H9 (cell line): ENCODE measurements at regions not wholly inside any gene's neighbourhood (a gene's known extent, or its start where the extent isn't known, plus 50 kb on each side); places are given as distances from the start of the nearest gene placed in this dataset.
"Not testable (repeated sequence)": the region's sequence is repeated elsewhere in the genome, so short reads cannot be mapped to it uniquely, and the experiment has no call there.

Source experiments
- DNase-seq: peaks from one replicate; pipeline ENCODE4 v3.0.0-alpha.2; 2017
- H2AFZ ChIP-seq: one replicate; pipeline ENCODE4 v1.6.1; 2013; ENCODE audit warnings: mild to moderate bottlenecking, low read length, control low read depth, moderate library complexity
- H2AK5ac ChIP-seq: 2 replicates; pipeline ENCODE4 v1.6.1; 2013; ENCODE audit warnings: low read length, control low read depth, mixed read lengths; ENCODE audit not compliant: insufficient read length
- H2BK120ac ChIP-seq: one replicate; pipeline ENCODE4 v1.6.1; 2013; ENCODE audit warnings: low read depth, mild to moderate bottlenecking, low read length, control low read depth, inconsistent platforms; ENCODE audit not compliant: poor library complexity, severe bottlenecking
- H2BK12ac ChIP-seq: 2 replicates; pipeline ENCODE4 v1.6.1; 2013; ENCODE audit warnings: low read length, control low read depth, mixed read lengths, low read depth; ENCODE audit not compliant: insufficient read length
- H2BK15ac ChIP-seq: 2 replicates; pipeline ENCODE4 v1.6.1; 2013; ENCODE audit warnings: low read depth, low read length, control low read depth
- H2BK20ac ChIP-seq: one replicate; pipeline ENCODE4 v1.6.1; 2013; ENCODE audit warnings: low read depth, mild to moderate bottlenecking, low read length, control low read depth, inconsistent platforms; ENCODE audit not compliant: poor library complexity, severe bottlenecking
- H2BK5ac ChIP-seq: 2 replicates; pipeline ENCODE4 v1.6.1; 2013; ENCODE audit warnings: low read length, control low read depth, mixed read lengths; ENCODE audit not compliant: insufficient read length
- H3K14ac ChIP-seq: 2 replicates; pipeline ENCODE4 v1.6.1; 2013; ENCODE audit warnings: low read length, control low read depth; ENCODE audit not compliant: insufficient read depth
- H3K18ac ChIP-seq: 2 replicates; pipeline ENCODE4 v1.6.1; 2013; ENCODE audit warnings: low read depth, mild to moderate bottlenecking, mixed read lengths, low read length, control low read depth; ENCODE audit not compliant: insufficient read length
- H3K23ac ChIP-seq: 2 replicates; pipeline ENCODE4 v1.6.1; 2013; ENCODE audit warnings: low read length, control low read depth, mixed read lengths, low read depth; ENCODE audit not compliant: insufficient read length
- H3K23me2 ChIP-seq: 2 replicates; pipeline ENCODE4 v1.6.1; 2013; ENCODE audit warnings: low read depth, mild to moderate bottlenecking, mixed read lengths, low read length, control low read depth; ENCODE audit not compliant: insufficient read length, poor library complexity, severe bottlenecking
- H3K27ac ChIP-seq: 2 replicates; pipeline ENCODE4 v1.5.1; 2013; ENCODE audit warnings: low read length, control low read depth, mixed read lengths, low read depth; ENCODE audit not compliant: insufficient read length
- H3K27me3 ChIP-seq: 2 replicates; pipeline ENCODE4 v1.6.1; 2013; ENCODE audit warnings: low read length, control low read depth, inconsistent platforms; ENCODE audit not compliant: insufficient read depth
- H3K4ac ChIP-seq: 2 replicates; pipeline ENCODE4 v1.6.1; 2013; ENCODE audit warnings: low read depth, mild to moderate bottlenecking, control low read depth, inconsistent platforms, low read length, moderate library complexity
- H3K4me1 ChIP-seq: 2 replicates; pipeline ENCODE4 v1.6.1; 2013; ENCODE audit warnings: low read length, control low read depth, inconsistent platforms; ENCODE audit not compliant: insufficient read depth
- H3K4me2 ChIP-seq: 2 replicates; pipeline ENCODE4 v1.6.1; 2013; ENCODE audit warnings: low read length, control low read depth, mixed read lengths; ENCODE audit not compliant: insufficient read length, insufficient read depth
- H3K56ac ChIP-seq: 2 replicates; pipeline ENCODE4 v1.6.1; 2013; ENCODE audit warnings: low read depth, mild to moderate bottlenecking, mixed read lengths, low read length, control low read depth; ENCODE audit not compliant: insufficient read length
- H3K79me1 ChIP-seq: 2 replicates; pipeline ENCODE4 v1.6.1; 2013; ENCODE audit warnings: low read depth, mild to moderate bottlenecking, moderate library complexity, low read length, control low read depth, inconsistent platforms; ENCODE audit not compliant: insufficient read depth, poor library complexity, severe bottlenecking
- H3K79me2 ChIP-seq: 2 replicates; pipeline ENCODE4 v1.6.1; 2013; ENCODE audit warnings: low read length, control low read depth, inconsistent platforms; ENCODE audit not compliant: insufficient read depth
- H3K9ac ChIP-seq: 2 replicates; pipeline ENCODE4 v1.6.1; 2013; ENCODE audit warnings: low read length, control low read depth, mixed read lengths; ENCODE audit not compliant: insufficient read length; ENCODE audit errors: extremely low read depth
- H3K9me3 ChIP-seq: one replicate; pipeline ENCODE4 v1.6.1; 2013; ENCODE audit warnings: low read depth, low read length, inconsistent platforms; ENCODE audit not compliant: control insufficient read depth
- H3T11ph ChIP-seq: one replicate; pipeline ENCODE4 v1.6.1; 2013; ENCODE audit warnings: mild to moderate bottlenecking, low read length, control low read depth, inconsistent platforms
- H4K20me1 ChIP-seq: one replicate; pipeline ENCODE4 v1.6.1; 2013; ENCODE audit not compliant: control insufficient read depth, insufficient read length, insufficient read depth
- H4K5ac ChIP-seq: 2 replicates; pipeline ENCODE4 v1.6.1; 2013; ENCODE audit warnings: low read depth, mild to moderate bottlenecking, mixed read lengths, low read length, control low read depth; ENCODE audit not compliant: insufficient read length
- H4K8ac ChIP-seq: replicated peaks from 2 replicates; pipeline ENCODE4 v1.6.1; 2013; ENCODE audit warnings: low read length, control low read depth, mixed read lengths, low read depth; ENCODE audit not compliant: insufficient read length
- H4K91ac ChIP-seq: 2 replicates; pipeline ENCODE4 v1.6.1; 2013; ENCODE audit warnings: low read depth, mild to moderate bottlenecking, moderate library complexity, mixed read lengths, low read length, control low read depth; ENCODE audit not compliant: insufficient read length
- H3K27ac Mint-ChIP-seq, 3 experiments: 2 replicates in 2 of 3; 3 replicates in 1 of 3; pipeline ENCODE4 v1.8.0; 2020 to 2021; ENCODE audit warnings: mixed read lengths in 3 of 3, mild to moderate bottlenecking in 1 of 3, moderate library complexity in 1 of 3
- H3K27me3 Mint-ChIP-seq: 2 replicates; pipeline ENCODE4 v1.8.0; 2021; ENCODE audit warnings: low read depth, mild to moderate bottlenecking, moderate library complexity, mixed read lengths
- H3K36me3 Mint-ChIP-seq, 3 experiments: 2 replicates in 2 of 3; 3 replicates in 1 of 3; pipeline ENCODE4 v1.8.0; 2020 to 2021; ENCODE audit warnings: low read depth in 3 of 3, mixed read lengths in 3 of 3; ENCODE audit not compliant: insufficient read depth in 1 of 3
- H3K4me1 Mint-ChIP-seq, 2 experiments: 2 replicates each; pipeline ENCODE4 v1.8.0; 2020; ENCODE audit warnings: mixed read lengths in 2 of 2
- H3K4me3 Mint-ChIP-seq, 2 experiments: 2 replicates in 1 of 2; 3 replicates in 1 of 2; pipeline ENCODE4 v1.8.0; 2020 to 2021; ENCODE audit warnings: mild to moderate bottlenecking in 2 of 2, mixed read lengths in 2 of 2, moderate library complexity in 1 of 2
- H3K9me3 Mint-ChIP-seq, 2 experiments: 2 replicates in 1 of 2; 3 replicates in 1 of 2; pipeline ENCODE4 v1.8.0; 2020; ENCODE audit warnings: mild to moderate bottlenecking in 2 of 2, mixed read lengths in 2 of 2, moderate library complexity in 1 of 2
- WGBS: extraction: QIAGEN DNeasy Blood & Tissue Kit; methylation state at CpG from one replicate; pipeline ENCODE4 v1.1.7; 2013; ENCODE audit warnings: missing lambda C conversion rate, low lambda C conversion rate, mixed read lengths; ENCODE audit not compliant: insufficient read length; ENCODE audit errors: extremely low coverage; 5-methylcytosine and 5-hydroxymethylcytosine counted together

GRCh38 chr14:105700146-105700545 lies 173.8 kb downstream of the TMEM121 start:
- not testable (repeated sequence) for H3T11ph ChIP-seq, H3K27me3 ChIP-seq, H2AK5ac ChIP-seq, H4K8ac ChIP-seq, H2BK15ac ChIP-seq, H3K14ac ChIP-seq, H4K20me1 ChIP-seq, H2BK20ac ChIP-seq, H3K79me1 ChIP-seq, H3K27me3 Mint-ChIP-seq, H3K27ac Mint-ChIP-seq, H3K23me2 ChIP-seq, H2BK12ac ChIP-seq, H2AFZ ChIP-seq, H3K4me1 ChIP-seq, H3K23ac ChIP-seq, H3K18ac ChIP-seq, H4K5ac ChIP-seq, H3K56ac ChIP-seq, H2BK5ac ChIP-seq, H3K9ac ChIP-seq, H4K91ac ChIP-seq, H3K4me3 Mint-ChIP-seq, H3K79me2 ChIP-seq, H3K4ac ChIP-seq, DNase-seq, H3K27ac ChIP-seq, H3K4me2 ChIP-seq, H2BK120ac ChIP-seq, H3K4me1 Mint-ChIP-seq
- no CpG with 5 or more reads among the region's 13 CpGs for WGBS
- Mint-ChIP-seq H3K9me3 (peaks cover 49 to 55% of the 10 kb centered on the region in 2 experiments), H3K36me3 (peaks cover 22 to 32% (median 29%) of the 10 kb centered on the region in 3 experiments)
- H3K9me3 ChIP-seq: peaks cover 34% of the 10 kb centered on the region
